ENCODE measurements at regions not wholly inside any gene's neighbourhood (a gene's known extent, or its start where the extent isn't known, plus 50 kb on each side); places are given as distances from the start of the nearest gene placed in this dataset.
"Not testable (repeated sequence)": the region's sequence is repeated elsewhere in the genome, so short reads cannot be mapped to it uniquely, and the experiment has no call there.

DNA sequence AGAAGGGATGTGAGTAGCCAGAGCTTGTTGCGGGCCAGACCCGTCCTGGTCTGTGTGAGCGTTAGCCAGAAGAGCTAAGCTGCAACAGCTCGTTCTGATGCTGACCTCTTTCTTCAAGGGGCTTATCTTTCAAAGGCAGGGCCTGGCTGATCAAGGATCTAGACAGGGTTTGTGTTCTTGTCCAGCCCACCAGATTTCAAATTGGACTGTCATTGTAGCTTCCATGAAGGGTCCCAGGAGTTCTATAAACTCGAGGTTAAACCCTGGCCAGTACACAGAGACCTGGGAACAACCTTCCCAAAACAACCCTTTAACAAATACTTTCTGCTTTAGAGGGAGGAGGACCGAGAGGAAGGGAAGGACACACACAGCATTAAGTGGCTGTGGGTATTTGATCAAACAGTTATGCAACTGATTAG, 153.0 kb upstream of the TUT7 start:
- no peak for DNase-seq (ENCODE audit: low read depth in 4 of 4, low spot score in 3 of 4)

DNA sequence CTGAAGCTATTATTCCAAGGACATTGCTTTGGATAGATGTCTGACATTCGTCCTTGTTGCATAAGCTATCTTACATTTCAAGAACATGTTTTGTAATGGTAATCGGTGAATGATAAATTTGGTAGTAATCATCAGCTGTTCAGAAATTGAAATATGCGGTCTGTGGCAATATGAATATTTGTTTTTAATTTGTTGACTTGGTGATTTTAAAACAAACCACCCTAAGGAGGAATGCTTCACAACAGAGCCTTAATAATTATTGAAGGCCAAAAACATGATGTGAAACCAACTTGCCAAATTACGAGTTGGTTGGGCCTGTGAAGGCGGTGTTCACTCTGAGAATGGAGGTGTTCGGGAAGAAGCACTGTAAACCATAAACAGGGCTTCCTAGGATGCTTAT, 149.7 kb upstream of the TUT7 start:
- no peak for DNase-seq (ENCODE audit: low read depth in 4 of 4, low spot score in 3 of 4)

DNA sequence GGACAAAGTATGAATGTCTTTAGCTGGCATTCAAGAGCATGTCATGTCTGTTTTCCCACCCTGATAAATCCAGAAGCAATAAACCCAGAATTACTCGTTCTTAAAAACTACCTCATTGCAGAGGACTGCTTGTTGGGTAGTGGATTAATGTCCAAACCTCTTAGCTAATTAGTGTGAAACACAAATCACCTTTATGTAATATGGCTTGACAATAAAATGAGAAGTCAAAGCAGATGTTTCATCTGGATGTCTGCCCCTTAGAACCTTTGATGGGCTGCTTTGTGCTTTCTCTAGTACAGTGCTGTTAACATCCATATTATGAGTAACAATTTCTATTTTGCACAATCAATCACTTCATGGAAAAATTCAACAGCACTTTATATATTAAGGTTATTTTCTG, 149.1 kb upstream of the TUT7 start:
- DNase-seq (ENCODE audit: low read depth in 4 of 4, low spot score in 3 of 4): no peak

DNA sequence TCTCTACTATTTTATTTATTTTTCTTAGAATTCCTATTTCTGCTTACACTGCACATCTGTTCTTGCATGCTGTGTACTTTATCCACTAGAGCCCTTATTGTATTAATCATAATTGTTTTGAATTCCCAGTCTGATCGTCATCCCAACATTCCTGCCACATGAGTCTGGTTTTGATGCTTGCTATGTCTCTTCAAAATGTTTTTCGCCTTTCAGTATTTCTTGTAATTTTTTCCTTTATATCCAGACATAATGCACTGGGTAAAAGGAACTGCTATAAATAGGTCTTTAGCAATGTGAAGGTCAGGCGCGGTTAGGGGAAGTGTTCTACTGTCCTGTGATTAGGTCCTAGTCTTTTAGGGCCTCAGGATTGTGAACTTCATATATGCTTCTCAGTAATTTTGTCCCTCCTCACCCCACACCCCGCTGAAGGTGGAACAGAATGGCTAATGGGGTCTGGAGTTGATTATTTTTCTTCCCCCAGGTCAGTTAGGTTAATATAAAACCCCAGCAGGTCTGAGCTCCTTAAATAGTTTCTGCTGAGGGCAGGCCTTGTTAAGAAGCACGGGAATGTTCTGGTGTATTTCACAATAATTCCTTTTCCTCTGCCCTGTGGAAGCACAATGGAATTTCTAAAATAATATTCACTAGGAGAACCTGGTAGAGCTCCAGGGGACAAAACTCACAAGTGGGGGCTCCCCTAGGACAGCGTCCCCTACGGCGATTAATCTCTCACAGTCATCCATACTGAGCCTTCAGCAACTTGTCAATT, 146.6 kb upstream of the TUT7 start:
- no peak for DNase-seq (ENCODE audit: low read depth in 4 of 4, low spot score in 3 of 4)

DNA sequence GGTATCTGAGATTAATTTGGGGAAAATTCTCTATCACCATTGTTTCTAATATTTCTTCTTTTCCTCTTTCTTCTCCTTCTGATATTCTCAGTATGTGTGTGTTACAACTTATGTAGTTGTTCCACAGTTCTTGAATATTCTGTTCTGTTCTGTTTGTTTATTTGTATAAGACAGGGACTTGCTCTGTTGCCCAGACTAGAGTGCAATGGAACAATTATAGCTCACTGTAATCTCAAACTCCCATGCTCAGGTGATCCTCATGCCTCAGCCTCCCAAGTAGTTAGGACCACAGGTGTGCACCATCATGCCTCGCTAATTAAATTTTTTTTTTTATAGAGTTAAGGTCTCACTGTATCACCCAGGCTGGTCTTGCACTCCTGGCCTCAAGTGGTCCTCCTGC, 145.8 kb upstream of the TUT7 start:
- DNase-seq (ENCODE audit: low read depth in 4 of 4, low spot score in 3 of 4): no peak

DNA sequence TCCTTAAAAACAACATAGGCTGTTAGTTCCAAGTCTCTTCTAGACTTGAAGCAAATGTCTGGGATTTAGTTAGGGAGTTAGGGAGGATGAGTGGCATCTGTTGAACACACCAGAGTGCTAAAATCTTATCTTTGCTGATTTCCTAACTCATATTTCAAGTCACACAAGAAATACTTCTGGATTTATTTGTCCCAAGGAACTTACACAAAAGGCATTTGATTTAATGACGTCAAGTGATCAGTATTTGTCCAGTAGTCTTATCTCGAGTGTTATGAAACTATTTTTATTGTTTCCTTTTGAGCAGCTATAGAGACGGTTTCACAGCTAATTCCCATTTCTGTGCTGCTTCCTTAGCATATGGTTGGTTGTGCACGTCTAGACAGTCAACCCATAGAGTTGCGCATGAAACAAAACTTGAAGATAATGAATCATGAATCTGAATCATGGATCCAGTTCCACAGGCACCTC, 140.5 kb upstream of the TUT7 start:
- DNase-seq (ENCODE audit: low read depth in 4 of 4, low spot score in 3 of 4): no peak

DNA sequence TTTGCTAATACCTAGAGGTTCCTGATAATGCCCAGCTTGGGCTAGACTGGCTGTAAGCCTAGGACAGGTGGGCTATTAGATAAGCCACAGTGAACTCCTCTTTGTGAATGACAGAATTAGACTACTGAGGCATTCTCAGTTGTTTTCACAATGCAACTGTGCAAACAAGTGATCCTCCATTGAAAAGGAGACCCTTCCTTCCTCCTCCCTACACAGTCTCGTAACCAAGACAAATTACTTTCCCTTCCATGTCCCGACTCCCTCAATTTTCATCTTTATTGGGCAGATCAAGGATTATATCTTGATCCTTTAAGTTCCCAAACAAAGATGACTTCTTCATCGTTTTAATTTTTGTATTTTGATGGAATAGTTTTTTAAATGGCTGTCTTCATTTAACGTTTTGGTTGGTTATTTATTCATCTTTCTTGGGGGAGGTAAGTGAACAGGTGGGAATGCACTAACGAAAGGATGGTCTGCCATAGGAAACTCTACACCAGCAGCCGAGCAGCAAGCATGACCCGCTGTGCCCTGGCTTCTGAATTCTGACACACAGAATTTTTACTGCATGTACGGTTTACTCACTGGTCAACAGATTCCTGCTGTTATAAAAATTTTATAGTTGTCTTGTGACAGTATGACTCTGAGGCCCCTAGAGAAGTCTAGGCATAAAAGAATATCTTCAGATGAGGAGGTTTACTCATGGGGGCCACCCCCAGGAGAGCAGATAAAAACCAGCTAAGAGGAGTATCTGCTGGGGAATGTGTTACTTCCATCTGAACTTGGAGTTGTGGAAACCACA, 137.5 kb upstream of the TUT7 start:
- no peak for DNase-seq (ENCODE audit: low read depth in 4 of 4, low spot score in 3 of 4)

DNA sequence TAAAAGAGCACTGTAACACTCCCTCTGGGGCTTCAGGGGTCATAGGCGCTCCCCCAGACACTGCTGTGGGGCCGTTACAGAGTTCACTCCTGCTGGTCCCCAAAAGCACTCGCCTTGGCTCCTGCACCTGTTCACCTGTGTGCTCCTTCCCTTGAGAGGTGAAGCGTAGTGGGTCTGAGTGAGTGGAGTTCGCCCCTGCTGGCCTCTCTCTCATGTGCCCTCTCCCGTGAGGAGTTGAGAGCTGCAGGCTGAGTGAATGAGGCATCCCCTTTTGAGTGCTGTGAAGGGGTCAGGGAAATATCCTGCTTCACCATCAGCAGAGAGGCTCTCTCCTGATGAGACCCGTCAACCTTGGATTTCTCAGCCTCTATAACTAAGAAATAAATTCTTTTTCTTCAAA, 134.6 kb upstream of the TUT7 start:
- no peak for DNase-seq (ENCODE audit: low read depth in 4 of 4, low spot score in 3 of 4)

DNA sequence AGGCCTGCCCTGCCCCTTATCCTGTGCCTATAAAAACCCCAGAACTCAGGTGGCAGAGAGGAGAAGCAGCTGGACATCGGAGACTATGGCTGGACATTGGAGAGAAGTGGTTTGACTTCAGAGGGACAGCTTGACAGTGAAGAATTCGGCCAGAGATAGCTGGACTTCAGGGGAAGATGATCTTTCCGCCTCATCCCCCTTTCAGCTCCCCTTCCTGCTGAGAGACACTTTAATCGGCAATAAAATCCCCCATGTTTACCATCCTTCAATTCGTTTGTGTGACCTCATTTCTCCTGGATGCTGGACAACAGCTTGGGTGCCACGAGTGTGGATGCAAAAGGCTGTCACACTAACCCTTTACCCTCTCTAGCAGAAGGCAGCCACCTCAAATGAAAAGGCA, 134.1 kb upstream of the TUT7 start:
- no peak for DNase-seq (ENCODE audit: low read depth in 4 of 4, low spot score in 3 of 4)

DNA sequence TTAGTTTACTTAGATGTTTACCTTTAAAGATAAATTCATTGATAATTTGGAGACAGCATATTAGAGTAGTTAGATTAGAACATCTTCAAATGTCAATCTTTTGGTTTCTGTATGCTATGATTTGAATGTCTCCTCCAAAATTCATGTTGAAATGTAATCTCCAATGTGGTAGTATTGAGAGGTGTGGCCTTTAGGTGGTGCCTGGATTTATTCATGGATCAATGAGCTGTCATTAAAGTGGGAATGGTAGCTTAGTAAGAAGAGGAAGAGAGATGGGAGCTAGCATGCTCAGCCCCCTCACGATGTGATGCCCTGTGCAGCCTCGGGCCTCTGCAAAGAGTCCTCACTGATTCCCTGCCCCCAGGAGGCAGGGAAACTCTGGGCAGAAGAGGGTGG, 133.6 kb upstream of the TUT7 start:
- DNase-seq (ENCODE audit: low read depth in 4 of 4, low spot score in 3 of 4): no peak

DNA sequence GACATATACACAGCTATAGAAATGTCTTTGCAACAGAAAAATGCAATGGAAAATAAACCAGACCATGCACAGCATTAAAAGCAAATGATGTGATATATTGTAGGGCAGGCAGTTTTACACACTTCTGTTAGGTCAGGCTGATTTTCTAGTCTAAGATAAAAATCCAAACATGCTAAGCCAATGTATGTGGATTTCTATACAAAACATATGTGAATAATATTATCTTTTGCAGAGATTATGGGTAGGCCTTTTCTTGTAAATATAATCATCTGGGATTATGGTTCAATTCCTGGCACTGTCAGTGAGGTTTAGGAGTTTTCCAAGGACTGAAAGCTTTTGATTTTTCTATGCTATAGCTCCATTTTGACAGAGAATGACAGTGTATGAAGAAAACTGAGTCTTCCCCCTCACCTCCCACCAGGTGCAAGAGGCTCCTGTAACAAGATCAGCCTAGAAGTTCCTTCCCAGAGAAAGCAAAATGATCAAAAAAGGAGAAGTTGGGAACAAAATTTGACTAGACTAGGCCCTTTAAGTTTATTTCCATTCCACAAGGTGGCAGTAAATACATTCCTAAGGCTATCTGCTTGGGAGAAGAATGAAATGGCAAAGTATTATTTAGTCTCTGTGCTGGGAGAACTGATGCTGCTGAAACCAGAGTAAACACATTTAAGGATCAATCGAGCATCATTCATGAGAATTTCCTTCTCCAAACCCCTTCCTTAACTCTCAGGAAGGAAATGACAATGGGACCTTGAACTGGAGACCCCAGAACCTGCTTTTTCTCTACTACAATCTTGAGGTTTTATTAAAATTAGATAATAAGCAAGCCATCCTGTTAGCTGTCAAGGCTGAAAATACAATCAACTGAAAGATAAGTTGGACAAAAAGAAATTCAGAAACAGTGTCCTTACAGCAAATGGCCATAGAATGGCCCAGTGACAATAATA, 133.0 kb upstream of the TUT7 start:
- peak; percentile 45 to 64 (median 53) for DNase-seq (ENCODE audit: low read depth in 4 of 4, low spot score in 3 of 4)

DNA sequence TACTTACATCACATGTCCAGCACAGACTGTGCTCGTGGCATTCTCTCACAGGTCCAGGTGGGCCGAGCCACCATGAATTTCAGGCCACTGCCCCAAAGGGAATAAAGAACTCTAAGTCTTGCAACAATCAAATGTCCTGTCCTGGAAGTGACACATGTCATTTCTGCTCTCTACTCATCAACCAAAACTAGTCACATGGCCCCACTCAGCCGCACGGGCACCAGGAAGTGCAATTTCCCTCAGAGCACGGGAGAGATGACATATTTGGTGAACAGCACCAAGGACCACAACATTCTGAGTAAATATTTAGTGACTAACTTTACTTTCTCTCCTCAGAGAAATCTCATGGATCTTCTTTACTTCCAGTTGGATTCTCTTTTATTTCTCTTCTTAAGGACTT, 131.1 kb upstream of the TUT7 start:
- no peak for DNase-seq (ENCODE audit: low read depth in 4 of 4, low spot score in 3 of 4)

DNA sequence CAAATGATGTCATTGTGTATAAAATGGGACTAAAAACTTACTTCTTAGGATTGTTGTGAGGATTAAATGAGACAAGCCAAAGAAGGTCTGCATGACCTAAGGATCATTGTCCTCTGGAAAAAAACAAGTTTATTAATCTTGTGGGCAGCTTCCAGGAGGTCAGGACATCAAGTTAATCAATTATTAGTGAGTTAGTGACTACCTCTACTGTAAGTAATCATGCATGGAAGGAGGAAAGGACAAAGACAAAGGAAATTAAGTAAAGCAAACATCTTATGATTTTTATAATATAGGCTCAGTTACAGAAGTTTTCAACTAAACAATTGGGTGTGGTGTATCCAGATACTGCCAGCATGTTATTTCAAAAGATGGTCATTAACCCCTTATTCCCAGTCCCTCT, 129.3 kb upstream of the TUT7 start:
- no peak for DNase-seq (ENCODE audit: low read depth in 4 of 4, low spot score in 3 of 4)

DNA sequence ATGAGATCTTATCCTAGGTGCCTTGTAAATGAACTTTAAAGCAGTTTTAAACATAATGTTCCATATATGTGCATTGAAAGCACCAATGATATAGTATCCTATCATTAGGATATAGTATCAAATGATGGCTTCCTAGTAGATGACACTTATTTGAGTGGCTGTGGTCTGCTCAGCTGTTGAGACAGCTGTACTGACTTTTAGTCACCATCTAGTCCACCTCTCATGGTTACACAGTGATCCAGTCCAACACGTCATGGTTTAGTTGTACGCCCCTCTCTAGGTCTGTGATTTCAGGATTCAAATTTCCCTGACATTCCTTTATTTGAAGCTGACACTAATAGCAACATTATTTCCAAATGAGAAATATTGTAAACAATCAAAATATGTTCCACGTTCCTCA, 127.3 kb upstream of the TUT7 start:
- DNase-seq (ENCODE audit: low read depth in 4 of 4, low spot score in 3 of 4): no peak

DNA sequence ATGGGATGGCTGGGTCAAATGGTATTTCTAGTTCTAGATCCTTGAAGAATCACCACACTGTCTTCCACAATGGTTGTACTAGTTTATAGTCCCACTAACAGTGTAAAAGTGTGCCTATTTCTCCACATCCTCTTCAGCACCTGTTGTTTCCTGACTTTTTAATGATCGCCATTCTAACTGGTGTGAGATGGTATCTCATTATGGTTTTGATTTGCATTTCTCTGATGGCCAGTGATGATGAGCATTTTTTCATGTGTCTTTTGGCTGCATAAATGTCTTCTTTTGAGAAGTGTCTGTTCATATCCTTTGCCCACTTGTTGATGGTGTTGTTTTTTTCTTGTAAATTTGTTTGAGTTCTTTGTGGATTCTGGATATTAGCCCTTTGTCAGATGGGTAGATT, 121.0 kb upstream of the TUT7 start:
- DNase-seq (ENCODE audit: low read depth in 4 of 4, low spot score in 3 of 4): not testable (repeated sequence)

DNA sequence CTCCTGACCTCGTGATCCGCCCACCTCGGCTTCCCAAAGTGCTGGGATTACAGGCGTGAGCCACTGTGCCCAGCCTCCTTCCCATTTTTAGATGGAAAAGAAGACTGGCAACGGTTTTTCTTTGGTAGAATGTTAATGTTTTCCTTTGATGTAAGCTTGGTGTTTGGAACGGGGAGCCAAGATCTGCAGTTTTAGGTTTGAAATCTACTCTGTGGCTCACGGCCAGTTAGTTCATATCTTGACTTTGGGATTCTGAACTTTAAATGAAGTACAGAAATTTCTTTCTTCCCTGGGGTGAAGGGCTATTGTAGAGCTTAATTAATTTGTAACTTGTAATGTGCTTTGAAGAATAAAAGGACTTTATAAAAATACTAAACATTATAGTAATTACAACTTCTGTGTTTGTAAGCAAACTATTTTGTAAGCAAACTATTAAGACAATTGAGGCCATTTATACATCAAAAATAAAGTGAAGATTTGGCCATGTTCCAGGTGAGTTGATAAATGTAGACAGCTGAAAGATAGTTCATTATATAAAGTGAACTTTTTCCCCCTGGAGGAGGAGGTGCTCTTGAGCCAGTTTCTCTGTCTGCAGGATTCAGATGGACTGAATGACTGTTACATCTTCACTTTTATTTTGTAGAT, 117.1 kb upstream of the TUT7 start:
- no peak for DNase-seq (ENCODE audit: low read depth in 4 of 4, low spot score in 3 of 4)

DNA sequence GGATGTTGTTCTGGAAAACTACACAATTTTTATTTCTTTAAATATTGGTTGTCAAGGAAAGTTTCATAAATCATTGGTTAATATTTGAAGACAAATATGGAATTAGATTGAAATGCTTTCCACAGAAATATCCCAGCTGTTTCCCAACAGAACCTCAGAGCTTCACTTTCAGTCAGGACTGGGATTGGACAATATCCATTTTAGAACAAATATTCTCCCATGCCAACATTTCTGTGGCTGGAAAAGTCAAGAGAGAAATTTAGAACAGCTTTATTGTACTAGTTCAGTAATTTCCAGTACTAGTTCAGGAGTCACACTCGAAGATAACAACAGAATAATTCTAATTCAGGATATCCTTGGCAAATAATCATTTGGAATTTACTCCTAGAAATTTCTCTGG, 116.1 kb upstream of the TUT7 start:
- no peak for DNase-seq (ENCODE audit: low read depth in 4 of 4, low spot score in 3 of 4)

DNA sequence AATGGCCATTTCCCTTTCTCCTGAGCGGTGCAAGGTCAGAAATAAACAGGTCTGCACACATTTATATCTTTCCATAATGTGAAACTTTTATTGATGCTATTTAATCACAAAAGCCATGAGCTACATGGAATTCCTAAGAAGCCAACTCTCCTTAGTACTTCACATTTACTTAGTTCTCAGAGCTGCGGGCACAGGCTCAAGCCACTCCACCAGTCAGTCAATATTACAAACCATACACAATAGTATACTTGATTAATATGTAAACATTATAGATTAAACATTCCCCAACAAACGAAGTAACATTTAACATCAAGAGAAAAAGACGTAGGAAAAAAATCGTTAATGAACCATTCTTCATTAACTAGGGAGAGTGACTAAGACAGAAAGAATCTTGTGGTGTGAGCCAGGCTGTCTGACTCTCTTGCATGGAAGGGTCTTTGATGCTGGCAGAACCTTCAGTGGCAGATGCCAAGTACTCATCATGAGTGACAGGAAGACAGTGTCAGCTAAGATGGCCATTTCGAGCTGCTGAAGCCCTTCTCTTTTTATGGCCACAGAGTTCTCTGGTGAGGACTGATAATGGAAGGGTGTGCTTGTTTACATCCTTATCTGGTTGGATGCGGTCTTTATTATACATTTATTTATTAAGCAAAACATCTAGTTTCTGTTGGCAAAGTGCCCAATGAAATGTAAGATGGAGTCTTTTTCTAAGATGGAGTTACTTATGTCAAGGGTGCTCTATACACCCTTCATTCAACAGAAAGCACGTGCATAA, 115.5 kb upstream of the TUT7 start:
- no peak for DNase-seq (ENCODE audit: low read depth in 4 of 4, low spot score in 3 of 4)

DNA sequence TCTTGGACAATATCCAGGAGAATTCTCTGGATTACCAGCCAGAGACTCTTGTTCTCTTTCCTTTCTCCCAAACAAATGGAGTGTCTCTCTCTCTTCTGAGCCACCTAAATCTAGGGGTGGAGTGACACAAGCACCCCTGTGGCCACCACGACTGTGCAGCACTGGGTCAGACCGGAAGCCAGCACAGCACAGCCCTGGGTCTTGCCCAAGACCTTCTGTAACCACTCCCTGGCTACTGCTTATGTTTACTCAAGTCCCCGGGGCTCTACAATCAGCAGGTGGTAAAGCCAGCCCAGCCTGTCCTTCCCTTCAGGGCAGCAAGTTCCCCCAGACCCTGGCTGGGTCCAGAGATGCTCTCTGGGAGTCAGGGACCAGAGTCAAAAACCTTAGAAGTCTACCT, 110.0 kb upstream of the TUT7 start:
- DNase-seq (ENCODE audit: low read depth in 4 of 4, low spot score in 3 of 4): no peak
